ENCODE measurements at regions not wholly inside any gene's neighbourhood (a gene's known extent, or its start where the extent isn't known, plus 50 kb on each side); places are given as distances from the start of the nearest gene placed in this dataset.

DNA sequence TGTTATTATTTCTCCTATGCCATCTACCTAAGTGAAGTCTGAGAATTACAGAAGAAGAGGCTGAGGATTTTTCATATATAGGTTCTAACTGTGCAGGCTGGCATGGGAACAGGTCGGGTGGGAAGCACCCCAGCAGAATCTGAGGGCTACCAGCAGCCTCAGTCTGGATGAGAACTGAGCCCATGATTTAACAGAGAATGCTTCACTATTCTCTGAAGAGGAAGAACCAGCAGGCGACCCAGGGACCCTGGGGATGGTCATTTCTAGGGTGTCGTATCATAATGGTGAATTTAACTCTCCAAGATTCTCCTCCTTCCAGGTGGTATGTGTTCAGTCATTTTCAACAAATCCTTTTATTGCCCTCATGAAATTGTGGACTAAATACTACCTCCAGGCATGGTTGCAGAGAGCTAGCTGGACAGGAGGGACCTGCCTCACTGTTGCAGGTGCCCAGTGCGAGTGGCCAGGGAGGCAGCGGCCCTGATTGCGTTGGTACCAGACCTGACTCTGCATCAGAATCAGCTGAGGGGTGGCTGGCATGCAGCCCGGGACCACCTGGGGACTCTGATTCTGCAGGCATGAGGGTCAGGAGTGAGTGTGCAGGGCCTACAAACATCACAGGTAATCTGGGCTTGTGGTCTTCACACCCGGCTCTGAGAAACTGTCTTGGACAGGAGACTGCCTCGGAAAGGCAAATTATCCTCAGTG is 272.2 kb downstream of the TSN start:
- TF ChIP-seq, protein P1, sequence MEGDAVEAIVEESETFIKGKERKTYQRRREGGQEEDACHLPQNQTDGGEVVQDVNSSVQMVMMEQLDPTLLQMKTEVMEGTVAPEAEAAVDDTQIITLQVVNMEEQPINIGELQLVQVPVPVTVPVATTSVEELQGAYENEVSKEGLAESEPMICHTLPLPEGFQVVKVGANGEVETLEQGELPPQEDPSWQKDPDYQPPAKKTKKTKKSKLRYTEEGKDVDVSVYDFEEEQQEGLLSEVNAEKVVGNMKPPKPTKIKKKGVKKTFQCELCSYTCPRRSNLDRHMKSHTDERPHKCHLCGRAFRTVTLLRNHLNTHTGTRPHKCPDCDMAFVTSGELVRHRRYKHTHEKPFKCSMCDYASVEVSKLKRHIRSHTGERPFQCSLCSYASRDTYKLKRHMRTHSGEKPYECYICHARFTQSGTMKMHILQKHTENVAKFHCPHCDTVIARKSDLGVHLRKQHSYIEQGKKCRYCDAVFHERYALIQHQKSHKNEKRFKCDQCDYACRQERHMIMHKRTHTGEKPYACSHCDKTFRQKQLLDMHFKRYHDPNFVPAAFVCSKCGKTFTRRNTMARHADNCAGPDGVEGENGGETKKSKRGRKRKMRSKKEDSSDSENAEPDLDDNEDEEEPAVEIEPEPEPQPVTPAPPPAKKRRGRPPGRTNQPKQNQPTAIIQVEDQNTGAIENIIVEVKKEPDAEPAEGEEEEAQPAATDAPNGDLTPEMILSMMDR (IDR thresholded peaks at IDR 0.05), result no peak
- TF ChIP-seq POLR2A (IDR thresholded peaks at IDR 0.05), result no peak

Data from Peyer's patch (tissue), 4 donors.